ENCODE measurements at regions not wholly inside any gene's neighbourhood (a gene's known extent, or its start where the extent isn't known, plus 50 kb on each side); places are given as distances from the start of the nearest gene placed in this dataset.

GRCh38 chr1:36588972-36589371 is 106.3 kb upstream of the CSF3R start:
- H3K9me3 ChIP-seq (ENCODE audit: control insufficient read depth, insufficient read depth, low read length) = no peaks in the 10 kb centered on the region
- no peak for DNase-seq (ENCODE audit: low read depth, low spot score)
- H3K27me3 ChIP-seq (ENCODE audit: control insufficient read depth, insufficient read depth, low read length) = peaks cover 10% of the 10 kb centered on the region
- ChIA-PET CTCF (interaction anchor here (1.0 to 1.6 kb wide), 2 partner anchors 13 to 845 kb away, joined by 3 to 5 read pairs; no protein-coding TSS in a partner anchor), POLR2A (no interaction called here)
- TF ChIP-seq CTCF (IDR thresholded peaks at IDR 0.05; ENCODE audit: low read depth, low read length) = no peak
- H3K27ac ChIP-seq (ENCODE audit: low read depth, low read length) = no peak overlapping the region
- no peak overlapping the region for H3K4me3 ChIP-seq (ENCODE audit: low read depth, low read length)

DNA sequence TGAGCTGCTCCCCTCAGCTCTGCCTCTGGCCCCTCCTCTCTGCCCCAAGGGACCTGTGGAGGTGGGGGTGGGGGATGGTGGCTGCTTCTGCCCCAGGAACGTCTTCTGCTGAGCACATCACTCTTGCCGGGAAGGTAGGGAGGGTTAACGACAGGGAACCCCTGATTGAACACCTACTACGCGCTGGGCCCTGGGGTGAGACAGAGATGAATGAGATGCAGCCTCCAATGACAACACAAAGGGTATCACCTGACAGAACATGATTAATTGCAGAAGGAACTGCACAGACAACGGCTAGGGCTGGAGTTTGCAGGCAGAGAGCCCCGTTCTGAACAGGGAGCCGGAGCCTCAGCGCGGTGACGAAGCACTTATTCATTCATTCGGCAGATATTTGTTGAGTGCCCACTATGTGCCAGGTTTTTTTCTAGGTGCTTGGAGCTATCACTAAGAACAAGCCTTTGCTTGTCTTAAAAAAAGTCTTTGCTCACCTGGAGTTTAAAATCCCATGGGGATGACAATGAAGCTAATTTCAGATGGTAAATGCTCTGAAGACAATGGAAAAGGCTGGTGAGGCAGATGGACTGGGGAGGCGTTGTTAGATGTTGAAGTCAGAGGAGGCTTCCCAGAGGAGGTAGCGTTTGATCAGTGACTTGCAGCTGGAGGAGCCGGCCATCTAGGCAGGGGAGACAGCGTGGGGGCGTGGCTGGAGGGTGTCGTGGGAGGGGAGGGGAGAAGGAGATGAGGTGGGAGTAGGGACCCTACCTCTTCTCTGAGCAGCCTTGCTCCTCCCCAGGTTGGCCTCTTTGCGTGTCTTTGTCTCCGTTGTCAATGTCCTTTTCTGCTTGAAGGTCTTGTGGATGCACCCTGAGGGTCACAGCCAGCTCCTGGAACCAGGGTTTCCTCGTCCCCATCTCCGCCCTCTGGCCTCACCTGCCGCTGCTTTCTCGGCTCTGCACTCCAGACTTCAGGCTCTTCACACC is 103.1 kb upstream of the CSF3R start:
- Histone ChIP-seq H3K27ac (ENCODE audit: low read depth, low read length) (no peak overlapping the region), H3K4me3 (ENCODE audit: low read depth, low read length) (no peak overlapping the region), H3K27me3 (ENCODE audit: control insufficient read depth, insufficient read depth, low read length) (peaks cover 16% of the 10 kb centered on the region), H3K9me3 (ENCODE audit: control insufficient read depth, insufficient read depth, low read length) (no peaks in the 10 kb centered on the region)
- no peak for DNase-seq (ENCODE audit: low read depth, low spot score)
- TF ChIP-seq CTCF (IDR thresholded peaks at IDR 0.05; ENCODE audit: low read depth, low read length) = no peak
- ChIA-PET CTCF (interaction anchor here (1.5 kb wide), 1 partner anchor 9 kb away, joined by 3 read pairs; no protein-coding TSS in a partner anchor), POLR2A (no interaction called here)

DNA sequence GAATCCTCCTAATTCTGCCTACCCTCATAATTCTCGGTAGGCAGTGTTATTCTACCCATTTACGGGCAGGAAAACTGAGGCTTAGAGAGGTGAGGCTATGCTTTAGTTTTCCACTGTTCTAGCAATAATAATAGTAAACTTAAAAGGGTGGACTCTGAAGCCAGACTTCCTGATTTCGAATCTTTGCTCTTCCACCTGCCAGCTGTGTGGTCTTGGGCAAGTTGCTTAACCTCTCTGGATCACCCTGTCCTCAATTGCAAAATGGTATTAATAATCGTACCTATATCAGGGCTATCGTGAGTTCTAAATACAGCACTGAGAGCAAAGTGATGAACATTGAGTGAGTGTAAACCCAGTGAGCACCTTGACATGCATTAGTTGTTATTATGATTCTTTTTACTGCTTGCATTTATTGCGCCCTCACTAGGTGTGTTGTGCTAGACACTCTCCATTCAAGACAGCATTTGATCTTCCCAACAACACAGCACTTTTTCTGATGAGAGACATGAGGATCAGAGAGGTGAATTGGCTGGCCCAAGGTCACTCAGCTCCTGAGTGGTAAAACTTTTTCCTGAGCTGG is 102.3 kb upstream of the CSF3R start:
- ChIA-PET POLR2A (no interaction called here), CTCF (interaction anchor here (1.5 kb wide), 1 partner anchor 9 kb away, joined by 3 read pairs; no protein-coding TSS in a partner anchor)
- Histone ChIP-seq H3K9me3 (ENCODE audit: control insufficient read depth, insufficient read depth, low read length) (no peaks in the 10 kb centered on the region), H3K27ac (ENCODE audit: low read depth, low read length) (no peak overlapping the region), H3K27me3 (ENCODE audit: control insufficient read depth, insufficient read depth, low read length) (peaks cover 16% of the 10 kb centered on the region), H3K4me3 (ENCODE audit: low read depth, low read length) (no peak overlapping the region)
- DNase-seq (ENCODE audit: low read depth, low spot score) = no peak
- TF ChIP-seq CTCF (IDR thresholded peaks at IDR 0.05; ENCODE audit: low read depth, low read length) = no peak

DNA sequence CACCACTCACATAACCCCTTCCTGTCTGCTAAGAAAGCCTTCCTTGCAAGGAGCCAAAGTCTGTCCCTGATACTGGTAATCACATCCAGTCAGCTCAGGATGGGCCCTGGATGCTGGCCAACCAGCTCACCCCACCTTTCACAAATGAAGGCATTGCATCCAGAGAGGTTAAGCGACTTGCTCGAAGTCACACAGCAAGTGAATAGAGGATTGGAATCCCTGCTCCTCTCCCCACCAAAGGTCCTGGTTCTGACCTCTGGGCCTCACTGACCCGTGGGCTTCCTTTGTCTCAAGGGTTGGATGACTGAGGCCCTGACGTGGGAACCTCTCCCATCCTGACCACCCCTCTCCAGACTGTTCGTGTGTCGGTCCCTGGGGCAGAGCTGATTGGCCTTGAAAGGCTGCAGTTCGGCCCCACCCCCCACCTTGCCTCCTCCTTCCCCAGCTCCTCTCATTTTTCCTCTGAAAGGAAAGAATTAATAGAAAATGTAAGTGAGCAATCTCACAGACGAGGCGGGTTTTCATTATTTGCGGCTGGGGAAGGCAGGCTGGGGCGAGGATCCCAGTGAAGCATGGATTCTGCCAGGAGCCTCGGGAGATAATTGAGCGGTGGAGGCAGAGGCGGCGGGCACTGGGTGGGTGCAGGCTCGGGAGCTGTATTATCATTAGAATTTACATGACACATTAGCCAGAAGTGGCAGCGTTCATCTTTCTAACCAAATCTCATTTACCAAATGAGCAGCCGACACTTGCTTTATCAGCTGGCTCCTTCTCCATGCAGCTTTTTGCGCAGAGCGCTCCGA is 101.5 kb upstream of the CSF3R start:
- H3K9me3 ChIP-seq (ENCODE audit: control insufficient read depth, insufficient read depth, low read length) = no peaks in the 10 kb centered on the region
- ChIA-PET POLR2A (no interaction called here), CTCF (no interaction called here)
- no peak overlapping the region for H3K4me3 ChIP-seq (ENCODE audit: low read depth, low read length)
- H3K27me3 ChIP-seq (ENCODE audit: control insufficient read depth, insufficient read depth, low read length) = peaks cover 16% of the 10 kb centered on the region
- DNase-seq (ENCODE audit: low read depth, low spot score) = no peak
- TF ChIP-seq CTCF (IDR thresholded peaks at IDR 0.05; ENCODE audit: low read depth, low read length) = no peak
- H3K27ac ChIP-seq (ENCODE audit: low read depth, low read length) = no peak overlapping the region

Data from AG04450 (cell line).